T1000 (cell line): ENCODE measurements at regions not wholly inside any gene's neighbourhood (a gene's known extent, or its start where the extent isn't known, plus 50 kb on each side); places are given as distances from the start of the nearest gene placed in this dataset.
"Not testable (repeated sequence)": the region's sequence is repeated elsewhere in the genome, so short reads cannot be mapped to it uniquely, and the experiment has no call there.

Source experiments
- DNase-seq: peaks from one replicate; lab custom pipeline; 2025; ENCODE audit warnings: mixed read lengths; lab: John Stamatoyannopoulos, UW

DNA sequence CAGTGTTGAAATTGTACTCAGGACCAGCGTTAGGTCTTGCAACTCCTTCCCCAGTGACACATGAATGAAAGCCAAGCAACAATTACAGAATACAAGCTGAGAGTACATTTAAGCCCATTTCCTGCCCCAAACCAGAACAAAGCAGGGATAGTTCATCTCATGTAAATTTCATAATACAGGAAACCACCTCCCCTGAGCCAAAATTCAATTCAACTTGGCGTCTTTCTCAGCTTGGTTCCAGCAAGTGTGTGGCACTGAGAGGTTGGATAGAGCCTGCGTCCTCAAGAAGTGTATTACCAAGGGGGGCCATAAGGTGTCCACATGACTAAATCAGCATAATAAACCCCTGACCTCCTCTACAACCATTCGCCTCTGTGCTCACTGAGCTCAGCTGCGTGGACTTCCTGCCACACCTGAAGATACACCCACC, 278.9 kb upstream of the CRY1 start:
- DNase-seq: no peak

DNA sequence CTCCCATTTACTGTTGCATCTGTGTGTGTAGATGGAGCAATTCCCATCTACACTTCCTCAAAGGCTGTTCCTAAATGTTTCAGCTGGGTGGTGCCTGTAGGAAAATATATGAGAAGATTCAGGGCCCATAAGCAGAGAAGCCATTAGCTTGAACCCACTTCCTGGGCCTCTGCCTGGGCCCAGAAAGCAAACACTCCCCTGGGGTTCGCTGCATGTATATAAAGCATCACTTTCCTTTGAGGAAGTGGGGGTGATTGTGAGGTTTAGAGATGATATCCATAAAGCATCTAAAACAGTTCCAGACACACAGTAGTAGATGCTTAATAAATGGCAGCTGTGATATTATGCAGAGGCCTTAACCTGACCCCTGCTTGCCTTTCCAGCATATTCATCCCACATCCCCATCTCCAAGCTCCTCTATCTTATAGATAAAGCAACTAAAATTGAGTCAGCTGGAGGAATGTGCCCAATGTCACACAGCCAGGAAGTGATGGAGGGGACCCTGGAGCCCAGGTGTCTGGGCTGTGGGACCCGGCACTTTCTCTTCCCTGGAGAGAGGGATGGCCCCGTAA, 280.0 kb upstream of the CRY1 start:
- DNase-seq: no peak

DNA sequence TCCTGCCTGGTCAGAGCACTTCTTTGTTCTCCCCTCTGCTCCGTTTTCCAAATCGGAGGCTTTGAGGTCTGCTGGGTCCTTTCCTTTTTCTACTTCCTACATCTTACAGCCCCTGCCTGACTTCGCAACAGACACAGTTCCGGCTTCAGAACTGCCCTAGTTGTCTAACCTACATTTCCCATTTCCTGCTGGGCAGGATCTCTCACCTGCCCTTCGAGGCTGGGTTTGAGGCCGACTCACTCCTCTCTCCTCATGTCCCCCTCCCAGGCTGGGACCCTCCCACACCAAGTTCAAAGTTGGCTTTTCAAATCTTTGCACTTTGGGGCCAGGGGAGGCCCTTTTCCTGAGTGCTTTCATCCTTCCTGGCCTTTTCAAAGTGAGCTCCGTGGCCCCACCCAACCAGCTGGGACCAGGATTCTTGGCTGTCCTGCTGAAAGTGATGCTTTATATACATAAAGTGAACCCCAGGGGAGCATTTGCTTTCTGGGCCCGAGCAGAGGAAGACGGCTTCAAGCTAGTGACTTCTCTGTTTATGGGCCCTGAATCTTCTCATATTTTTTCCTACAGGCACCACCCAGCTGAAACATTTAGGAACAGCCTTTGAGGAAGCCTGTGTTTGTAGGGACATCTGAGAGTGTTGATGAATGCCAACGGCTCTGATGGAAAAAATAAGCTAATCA, 281.0 kb upstream of the CRY1 start:
- DNase-seq: no peak

DNA sequence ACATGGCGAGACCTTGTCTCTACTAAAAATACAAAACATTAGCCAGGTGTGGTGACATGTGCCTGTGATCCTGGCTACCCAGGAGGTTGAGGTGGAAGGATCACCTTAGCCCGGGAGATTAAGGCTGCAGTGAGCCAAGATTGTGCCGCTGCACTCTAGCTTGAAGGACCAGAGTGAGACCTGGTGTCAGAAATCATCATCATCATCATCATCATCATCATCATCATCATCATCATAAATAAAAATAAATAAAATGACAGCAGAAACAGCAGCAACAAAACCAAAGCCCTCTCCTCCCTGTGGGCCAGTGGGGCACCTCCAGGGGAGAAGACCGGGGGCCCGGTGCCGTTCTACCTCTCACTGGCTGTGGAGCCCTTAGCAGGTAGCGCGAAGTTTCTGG, 281.9 kb upstream of the CRY1 start:
- DNase-seq: no peak

DNA sequence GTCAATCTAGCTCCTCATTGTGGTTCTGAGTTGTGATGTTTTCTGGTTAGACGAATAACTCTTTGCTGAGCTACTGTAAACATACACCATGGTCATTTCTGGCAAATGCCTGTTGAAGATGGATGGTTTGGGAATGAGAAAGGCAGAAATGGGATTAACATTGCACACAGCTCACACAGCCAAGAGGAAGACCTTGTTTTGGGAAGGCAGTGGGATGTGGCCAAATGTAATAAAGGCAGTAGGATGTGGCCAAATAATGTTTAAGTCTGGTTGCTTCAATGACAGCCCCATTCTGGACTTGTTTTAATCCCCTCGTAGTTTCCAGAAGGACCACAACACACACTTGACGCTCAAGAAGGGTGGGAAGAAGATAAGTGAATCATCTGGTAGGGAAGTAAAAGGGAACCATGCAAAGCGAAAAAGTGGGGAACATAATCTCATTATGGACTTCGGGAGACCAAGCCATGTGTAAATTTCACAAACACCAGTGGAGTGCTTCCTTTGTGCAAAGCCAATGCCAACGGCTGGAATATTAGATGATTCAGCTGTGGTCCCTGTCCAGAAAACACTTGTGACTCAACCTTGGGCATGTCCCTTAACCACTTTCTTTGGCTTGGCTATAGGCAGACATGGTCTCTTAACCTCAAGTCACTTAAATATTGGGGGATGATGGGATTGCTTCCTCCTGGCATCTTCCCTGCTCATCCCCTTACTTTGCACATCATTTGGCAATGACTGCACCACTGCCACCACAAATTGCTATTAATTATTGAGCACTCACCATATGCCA, 284.4 kb upstream of the CRY1 start:
- DNase-seq: no peak

DNA sequence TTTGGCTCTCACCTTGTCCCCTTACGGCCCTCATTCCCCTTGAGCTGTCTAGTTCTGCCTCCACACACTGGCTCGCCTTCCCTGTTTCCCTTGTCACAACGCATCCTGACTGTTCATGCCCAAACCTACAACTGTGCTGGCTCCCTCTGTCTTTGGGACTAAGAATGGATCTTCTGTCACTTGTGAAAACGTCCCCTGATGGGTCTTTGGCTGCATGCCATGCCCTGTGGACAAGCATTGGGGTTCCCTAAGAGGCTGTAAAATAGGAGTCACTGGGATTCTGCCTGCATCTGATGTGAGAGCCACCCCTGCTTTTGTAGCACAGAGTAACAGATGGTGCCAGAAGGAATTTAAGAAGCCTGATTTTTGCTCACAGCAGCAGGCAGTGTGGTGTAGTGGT, 285.3 kb upstream of the CRY1 start:
- DNase-seq: no peak

DNA sequence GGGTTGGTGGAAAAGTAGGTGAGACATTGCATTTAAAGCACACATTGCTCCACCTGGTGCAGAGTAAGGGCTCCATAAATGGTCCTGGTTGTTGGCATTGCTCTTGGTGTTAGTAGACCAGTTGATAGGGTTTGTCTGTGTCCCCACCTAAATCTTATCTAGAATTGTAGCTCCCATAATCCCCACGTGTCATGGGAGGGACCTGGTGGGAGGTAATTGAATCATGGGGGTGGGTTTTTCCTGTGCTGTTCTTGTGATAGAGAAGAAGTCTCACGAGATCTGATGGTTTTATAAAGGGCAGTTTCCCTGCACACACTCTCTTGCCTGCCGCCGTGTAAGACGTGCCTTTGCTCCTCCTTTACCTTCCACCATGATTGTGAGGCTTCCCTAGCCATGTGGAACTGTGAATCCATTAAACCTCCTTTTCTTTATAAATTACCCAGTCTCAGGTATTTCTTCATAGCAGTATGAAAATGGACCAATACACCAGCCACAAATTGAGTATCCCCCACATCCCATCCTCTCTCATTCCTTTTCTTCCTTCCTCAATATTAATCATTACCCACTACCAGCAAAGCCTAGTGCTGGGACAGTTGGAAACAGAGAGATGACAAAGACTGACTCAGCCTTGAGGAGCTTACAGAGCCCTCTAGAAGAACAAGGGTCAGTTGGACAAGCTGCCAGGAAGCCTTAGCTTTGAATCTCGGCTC, 285.9 kb upstream of the CRY1 start:
- not testable (repeated sequence) for DNase-seq

DNA sequence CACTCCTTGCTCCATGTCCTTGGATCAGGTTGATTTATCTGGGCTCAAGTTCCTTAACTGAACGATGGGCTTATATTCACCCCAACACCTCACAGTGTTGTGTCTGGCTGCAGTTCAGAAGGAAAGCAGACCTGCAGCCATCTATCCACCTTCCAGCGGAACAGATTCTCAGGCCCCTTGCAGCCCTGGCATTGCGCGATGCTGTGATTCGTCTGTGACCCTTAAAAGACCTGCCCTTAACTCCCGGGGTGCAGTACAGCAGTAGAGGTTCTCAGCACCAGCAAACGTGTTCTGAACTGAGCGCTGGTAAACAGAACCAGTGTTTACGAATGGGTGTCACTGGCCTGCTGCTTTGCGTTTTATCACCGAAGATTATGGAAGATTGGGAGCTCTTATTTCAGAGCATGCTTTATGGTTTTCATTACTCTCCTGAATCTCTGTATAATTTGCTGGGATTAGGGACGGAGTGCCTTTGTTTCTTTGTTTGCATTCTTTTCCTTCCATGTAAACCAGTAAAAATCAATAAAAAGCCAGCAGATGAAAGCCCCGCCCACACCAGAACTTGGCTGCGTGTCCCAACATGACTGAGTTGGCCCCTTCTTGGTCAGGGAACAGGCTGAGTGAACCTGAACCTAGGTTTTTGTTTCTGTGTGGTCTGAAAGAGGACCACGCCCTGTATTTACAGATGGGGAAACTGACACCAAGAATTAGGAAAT, 286.7 kb upstream of the CRY1 start:
- DNase-seq: peak; percentile 41

DNA sequence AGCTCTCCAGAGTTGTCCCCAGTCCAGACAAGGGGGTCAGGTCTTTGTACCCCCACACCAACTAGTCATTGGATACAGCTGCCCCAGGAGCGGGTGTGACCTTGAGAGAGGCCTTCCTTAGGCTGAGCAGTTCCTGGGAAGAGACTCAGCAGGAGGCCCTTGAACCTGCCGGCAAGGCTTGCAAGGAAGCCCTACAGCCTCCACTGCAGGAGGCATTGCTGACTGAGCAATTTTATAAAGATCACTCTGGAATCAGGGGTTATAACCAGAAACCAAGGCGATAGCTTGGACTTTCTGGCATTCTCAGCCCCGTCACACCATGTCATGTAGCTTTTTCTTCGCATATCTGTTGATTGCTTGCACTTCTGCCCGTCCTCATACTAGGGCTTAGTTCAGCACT, 291.3 kb upstream of the CRY1 start:
- no peak for DNase-seq

DNA sequence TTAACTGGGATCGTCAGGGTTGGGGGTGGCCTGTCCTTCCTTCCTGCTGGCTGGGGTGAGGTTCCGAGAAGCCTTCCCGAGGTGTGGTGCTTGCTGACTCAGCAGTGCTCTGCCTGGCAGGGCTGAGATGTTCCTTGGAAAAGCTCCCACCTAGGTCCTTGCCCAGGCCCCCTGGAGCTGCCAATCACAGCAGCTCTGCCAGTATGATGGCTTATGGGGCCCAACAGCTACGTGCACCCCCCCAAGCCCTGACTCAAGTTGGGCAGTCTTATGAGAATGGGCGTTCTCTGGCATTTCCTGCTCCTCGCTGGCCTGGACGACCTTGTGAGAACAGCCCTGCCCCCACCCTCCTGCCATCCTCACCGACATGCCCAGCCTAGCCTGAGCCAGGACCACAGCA, 292.2 kb upstream of the CRY1 start:
- DNase-seq: no peak

DNA sequence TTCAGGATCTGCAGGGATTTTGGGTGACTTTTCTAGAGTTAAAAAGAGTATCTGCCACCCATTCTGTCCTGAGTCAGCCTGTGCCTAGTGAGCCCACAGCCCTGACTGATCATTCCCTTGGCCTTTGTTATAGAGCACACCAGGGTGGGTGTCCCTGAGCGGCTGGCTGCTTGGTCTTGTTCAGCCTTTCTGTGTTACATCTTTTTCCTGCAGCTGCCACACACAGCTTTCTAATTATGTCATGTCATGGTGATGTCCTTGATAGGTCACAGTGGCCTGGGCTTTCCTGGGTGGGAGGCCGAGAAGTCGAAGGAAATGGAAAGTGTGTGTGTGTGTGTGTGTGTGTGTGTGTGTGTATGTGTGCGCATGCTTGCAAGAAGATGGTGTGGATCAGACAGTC, 293.2 kb upstream of the CRY1 start:
- no peak for DNase-seq

DNA sequence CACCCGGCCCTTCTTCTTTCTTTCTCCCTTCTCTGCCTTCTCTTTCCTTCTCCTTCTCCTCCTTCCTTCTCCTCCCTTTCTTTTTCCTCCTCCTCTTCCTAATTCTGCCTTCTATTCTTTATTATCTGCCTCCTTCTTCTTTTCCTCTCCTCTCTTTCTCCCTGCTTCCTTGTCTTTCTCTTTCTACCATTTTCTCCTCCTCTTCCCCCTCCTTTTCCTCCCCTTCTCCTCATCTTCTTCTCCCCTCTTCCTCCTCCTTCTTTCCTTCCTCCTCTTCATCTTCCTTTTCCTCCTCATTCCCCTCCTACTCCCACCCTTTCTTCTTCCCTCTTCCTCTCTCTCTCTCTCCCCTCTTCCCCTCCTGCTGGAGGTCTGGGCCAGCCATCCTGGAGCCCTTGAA, 294.9 kb upstream of the CRY1 start:
- no peak for DNase-seq

DNA sequence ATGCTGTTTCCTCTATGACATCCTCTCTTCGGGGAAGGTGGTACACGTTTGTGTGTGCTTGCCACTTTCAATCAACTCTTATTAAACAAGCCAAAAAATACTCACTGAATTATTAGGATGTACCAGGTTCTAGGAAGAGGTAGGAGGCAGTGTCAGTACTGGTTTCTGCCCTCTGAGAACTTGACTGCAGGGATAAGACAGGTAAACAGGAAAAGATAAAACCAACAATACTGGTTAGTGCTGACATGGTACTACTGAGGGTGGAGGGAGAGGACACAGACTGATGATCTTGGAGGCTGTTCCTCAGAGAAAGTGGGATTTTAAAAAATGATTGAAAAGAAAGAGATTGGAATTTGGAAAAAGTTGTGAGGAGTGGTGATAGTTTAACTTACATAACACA, 295.2 kb upstream of the PWP1 start:
- DNase-seq: no peak

DNA sequence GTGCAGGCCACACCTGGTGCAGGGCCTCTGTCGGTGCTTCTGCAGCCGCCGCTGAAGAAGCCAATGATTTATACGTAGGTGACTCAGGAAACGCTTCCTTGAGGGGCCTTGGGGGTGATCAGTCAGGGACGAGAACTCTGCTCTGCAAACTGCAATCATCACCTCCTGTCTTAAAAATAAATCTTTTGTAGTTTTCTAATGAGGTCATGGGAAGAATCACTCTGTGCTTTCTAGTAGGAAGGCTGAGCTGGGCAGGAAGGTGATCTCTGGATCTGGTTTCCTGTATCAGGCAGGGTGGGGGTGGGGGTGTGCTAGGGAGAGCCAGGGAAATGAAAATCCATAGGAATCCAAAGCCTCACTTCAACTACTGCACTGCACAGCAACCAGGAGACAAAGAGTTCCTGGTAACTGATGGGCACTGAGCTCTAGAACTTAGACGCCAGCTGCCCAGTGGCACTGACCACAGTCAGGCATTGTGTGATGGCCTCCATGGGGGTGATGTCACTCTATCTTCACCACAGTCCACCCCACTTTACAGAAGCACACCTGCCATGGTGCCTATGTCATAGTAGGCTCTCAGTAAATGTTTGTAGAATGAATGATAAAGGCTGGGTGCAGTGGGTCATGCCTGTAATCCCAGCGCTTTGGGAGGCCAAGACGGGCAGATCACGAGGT, 292.4 kb upstream of the PWP1 start:
- DNase-seq: no peak

DNA sequence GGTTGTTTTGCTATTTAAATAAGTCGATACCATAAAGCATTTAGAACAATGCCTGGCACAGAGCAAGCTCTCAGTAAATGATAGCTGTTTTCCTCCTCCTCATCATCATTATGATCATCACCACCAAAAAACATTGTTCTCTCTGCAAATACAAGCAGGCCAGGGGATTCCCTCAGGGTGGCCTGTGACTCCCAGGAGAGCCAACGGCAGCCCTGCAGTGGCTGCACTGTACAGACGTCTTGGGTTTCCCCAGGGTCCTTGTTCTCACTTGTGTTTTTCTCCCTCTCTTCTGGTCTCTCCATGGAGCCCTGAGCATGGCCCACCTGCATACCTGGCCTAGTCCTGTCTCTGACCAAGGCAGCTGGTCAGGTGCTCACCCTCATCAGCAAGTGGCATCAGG, 290.9 kb upstream of the PWP1 start:
- no peak for DNase-seq

DNA sequence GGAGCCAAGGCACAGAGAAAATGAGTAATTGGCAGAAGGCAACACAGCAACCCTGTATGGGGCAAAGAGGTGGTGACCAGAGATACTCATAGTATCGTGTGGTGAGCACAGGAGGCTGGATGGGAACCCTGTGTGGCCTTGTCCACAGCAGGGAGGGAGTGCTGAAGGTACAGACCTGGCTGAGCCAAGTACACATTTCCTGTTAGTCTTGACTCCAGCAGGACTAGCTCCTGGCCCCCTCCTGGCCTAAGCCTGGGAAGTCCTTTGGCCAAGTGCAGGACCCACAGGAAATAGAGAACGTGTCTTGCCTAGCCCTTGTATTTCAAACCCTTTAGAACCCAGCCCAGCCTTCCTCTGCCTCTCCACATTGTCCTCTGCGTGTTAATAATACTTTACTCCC, 289.8 kb upstream of the PWP1 start:
- DNase-seq: no peak

DNA sequence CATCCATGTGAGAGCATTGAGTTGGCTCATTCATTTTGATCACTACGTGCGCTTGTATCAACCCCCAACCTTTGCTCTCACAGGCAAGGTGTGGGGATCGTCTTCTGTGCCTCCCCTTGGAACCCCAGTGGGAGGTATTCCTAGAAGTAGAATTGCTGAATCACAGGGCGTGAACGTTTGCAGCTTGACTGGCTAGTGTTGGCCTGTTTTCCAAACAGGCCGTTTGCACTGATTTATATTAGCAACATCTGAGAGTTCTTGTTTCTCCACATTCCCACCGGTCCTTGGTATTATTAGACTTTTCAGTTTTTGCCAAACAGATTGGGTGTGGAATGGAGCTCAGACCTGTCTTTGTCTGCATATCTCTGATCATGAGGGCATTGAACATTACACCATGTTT, 288.6 kb upstream of the PWP1 start:
- DNase-seq: no peak

DNA sequence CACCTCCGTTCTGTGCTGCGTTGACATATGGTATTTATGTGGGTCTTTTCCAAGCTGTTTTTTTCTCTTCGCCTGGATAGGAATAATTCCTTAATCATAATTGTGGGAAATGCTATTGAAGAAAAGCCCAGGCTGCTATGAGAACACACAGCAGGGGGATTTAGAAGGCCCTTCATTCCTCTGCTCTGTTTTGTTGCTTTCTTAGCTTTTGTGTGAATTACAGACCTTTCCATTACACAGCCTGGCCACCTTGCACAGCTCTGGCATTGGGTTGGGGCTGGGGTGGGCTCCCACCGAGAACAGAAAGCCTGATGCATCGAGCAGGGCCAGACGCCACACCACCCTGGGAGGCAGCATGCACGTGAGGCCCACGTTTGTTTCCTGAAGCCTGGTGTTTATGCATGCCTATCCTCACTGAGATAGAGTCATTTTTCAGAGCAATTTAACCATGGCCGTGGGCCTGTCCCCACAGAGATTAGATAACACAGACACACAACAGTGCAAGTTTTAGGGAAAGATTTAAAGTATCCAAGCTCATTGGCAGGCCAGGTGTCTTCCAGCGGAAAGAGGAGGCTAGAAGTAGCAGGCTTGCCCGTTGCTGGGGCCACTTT, 287.6 kb upstream of the PWP1 start:
- no peak for DNase-seq

DNA sequence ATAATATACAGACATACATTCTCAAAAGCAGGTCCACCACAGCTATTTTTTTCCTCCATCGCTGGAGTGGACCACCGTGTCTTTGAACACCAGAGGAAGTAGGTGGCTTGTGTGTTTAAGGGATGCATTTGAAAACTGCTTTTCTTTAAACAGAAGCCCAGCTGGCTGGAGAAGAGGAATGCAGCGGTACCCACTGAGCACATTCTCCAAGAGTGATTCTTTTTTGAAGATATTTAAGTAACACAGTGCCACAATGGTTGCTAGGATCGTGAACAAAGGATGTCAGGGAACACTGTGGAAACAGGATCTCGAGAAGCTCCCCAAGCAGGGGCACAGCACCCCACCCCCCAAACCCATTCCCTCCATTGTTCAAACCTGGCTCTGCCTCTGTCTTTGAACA, 286.6 kb upstream of the PWP1 start:
- DNase-seq: no peak

DNA sequence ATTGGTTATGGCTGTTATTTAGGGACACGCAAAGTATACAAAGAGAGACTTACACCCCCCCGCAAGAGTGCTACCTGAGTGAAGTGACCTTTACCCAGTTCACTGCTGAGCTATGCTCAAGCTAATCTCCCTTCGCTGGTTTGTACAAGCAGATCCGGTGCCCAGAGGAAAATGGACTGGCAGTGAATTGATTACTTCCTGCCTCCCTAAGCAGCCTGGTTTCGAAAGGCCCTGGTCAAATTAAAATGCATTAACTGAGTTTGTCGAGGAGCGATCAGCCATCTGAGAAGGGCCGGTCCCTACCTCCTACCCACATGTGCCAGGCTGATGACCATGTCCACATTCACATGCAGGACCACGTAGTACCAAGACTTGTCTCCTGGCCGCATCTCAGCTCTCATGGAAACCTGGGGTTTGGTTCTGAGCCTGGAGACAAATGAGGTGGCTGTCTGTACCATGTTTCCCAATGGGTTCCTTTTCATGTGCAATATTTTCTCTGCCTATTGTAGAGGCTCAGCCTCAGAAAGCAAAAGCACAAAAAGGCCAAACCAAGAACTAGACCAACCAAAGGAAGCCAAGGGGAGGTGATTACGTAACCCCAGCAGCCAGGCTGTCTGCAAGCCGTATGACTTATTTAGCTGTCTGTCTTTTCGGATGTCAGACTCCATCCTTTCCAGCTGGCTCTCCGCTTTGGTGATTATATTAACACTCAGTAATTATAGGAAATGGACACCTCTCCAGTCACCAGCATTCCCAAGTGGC, 284.7 kb upstream of the PWP1 start:
- DNase-seq: no peak
